ENCODE measurements at regions not wholly inside any gene's neighbourhood (a gene's known extent, or its start where the extent isn't known, plus 50 kb on each side); places are given as distances from the start of the nearest gene placed in this dataset.
A peak's percentile ranks its signal among the peaks of the same experiment; 100 is the strongest.

DNA sequence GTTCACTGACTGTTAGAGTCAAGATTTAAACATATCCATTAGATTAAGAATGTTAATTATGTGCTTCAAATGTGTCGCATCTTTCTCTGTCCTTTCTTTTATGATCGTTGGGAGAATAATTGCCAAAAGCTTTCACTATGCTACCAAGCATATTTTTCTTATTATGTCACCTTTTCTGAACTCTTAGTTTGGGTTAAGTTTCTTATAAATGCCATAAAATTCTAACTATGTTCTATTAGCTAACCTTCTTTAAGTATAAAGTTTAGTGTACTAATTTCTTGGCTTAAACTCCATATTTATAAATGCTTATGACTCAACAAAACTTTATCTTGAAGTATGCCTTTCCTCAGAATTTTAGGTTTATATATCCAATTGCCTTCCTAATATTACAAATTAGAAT, 1759.4 kb downstream of the PCDH9 start:
- TF ChIP-seq GATA3 (IDR thresholded peaks at IDR 0.05; ENCODE audit: low read depth, low read length) (no peak), GATA2 (IDR thresholded peaks at IDR 0.05; ENCODE audit: low read depth, low read length) (no peak)

GRCh38 chr13:65468628-65469027, 1761.5 kb downstream of the PCDH9 start:
- TF ChIP-seq GATA3 (IDR thresholded peaks at IDR 0.05; ENCODE audit: low read depth, low read length) (no peak), GATA2 (IDR thresholded peaks at IDR 0.05; ENCODE audit: low read depth, low read length) (no peak)

- no peak for TF ChIP-seq GATA2 (IDR thresholded peaks at IDR 0.05; ENCODE audit: low read depth, low read length)
- no peak for TF ChIP-seq GATA3 (IDR thresholded peaks at IDR 0.05; ENCODE audit: low read depth, low read length)
Measured at GRCh38 chr13:65461590-65461989, 1768.5 kb downstream of the PCDH9 start.

GRCh38 chr13:65460136-65460535, 1770.0 kb downstream of the PCDH9 start:
- TF ChIP-seq GATA2 (IDR thresholded peaks at IDR 0.05; ENCODE audit: low read depth, low read length) (no peak), GATA3 (IDR thresholded peaks at IDR 0.05; ENCODE audit: low read depth, low read length) (no peak)

DNA sequence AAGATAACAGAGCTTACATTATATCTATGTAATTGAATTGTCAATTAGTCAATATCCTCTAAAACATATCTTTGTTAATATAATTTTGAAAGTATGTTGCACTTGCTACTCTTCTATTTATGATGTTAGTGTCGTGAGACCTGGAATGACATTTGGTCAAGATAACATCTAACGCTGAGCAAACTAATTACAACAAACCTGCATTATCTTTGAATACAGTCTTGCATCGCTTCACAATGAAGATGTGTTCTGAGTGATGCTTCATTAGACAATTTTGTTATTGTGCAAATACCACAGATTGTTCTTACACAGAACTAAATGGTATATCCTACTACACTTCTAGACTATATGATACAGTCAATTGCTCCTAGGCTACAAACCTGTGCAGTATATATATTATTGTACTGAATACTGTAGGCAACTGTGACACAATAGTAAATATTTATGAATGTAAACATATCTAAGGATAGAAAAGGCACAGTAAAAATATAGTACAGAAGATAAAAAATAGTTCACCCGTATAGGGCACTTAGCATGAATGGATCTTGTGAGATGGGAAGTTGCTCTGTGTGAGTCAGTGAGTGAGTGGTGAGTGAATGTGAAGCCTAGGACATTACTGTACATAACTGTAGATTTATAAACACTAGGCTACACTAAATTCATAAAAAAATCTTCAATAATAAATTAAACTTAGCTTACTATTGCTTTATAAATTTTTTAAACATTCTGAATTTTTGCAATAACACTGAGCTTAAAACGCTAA, 1773.8 kb downstream of the PCDH9 start:
- TF ChIP-seq GATA2 (IDR thresholded peaks at IDR 0.05; ENCODE audit: low read depth, low read length): no peak
- peak; percentile 71 for TF ChIP-seq GATA3 (IDR thresholded peaks at IDR 0.05; ENCODE audit: low read depth, low read length)

DNA sequence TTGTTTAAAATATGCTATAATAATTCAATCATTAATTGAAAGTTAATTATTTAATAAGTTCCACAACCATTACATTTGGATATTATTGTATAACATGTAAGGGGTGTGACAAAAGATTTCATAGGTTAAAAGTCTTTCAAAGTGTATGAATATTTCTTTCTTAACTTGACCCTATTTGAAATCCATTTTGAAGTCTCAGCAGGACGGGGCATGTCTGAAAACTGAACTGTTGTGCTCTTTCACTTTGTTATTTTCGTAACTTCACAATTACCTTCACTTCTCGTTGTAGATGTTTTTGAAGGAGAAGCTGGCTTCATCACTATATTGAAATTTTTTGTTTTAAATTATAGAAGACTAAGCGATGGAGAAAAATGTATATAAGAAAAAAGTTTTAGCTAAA, 1775.7 kb downstream of the PCDH9 start:
- TF ChIP-seq GATA2 (IDR thresholded peaks at IDR 0.05; ENCODE audit: low read depth, low read length) (no peak), GATA3 (IDR thresholded peaks at IDR 0.05; ENCODE audit: low read depth, low read length) (no peak)

DNA sequence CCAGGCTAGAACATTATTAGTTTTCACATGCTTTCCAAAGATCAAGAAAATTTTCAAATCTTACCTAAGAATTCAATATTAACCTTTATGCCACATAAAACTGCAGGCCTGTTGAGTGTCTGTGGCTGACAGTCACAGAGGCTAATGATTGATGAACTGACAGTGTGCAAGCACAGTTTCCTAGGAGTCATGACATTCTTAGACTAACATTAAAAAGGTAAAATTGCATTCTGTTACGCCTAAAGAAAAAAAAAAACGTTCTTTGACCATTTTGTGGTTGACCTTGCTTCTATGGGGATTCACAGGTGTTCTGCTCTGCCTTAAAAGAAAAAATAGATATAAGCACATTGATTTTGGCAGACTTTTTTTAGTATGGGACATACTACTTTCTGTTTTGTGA, 1776.2 kb downstream of the PCDH9 start:
- TF ChIP-seq GATA3 (IDR thresholded peaks at IDR 0.05; ENCODE audit: low read depth, low read length) (no peak), GATA2 (IDR thresholded peaks at IDR 0.05; ENCODE audit: low read depth, low read length) (no peak)

DNA sequence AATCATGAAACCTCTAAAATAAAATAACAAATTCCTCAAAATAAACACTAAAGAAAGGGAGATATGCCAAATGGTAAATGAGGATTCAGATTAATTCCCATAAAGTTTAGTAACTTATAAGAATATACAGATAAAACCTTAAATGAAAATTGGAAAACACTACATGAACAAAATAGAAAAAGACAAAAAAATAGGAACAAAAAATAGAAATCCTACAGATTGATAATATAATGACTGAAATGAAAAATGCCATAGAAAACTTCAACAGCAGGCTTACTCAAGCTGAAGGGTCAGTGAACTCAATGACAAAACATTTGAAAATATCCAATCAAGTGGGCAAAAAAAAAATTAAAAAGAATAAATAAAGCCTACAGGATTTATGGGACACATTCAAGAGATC, 1784.8 kb downstream of the PCDH9 start:
- TF ChIP-seq GATA2 (IDR thresholded peaks at IDR 0.05; ENCODE audit: low read depth, low read length): no peak
- TF ChIP-seq GATA3 (IDR thresholded peaks at IDR 0.05; ENCODE audit: low read depth, low read length): no peak

GRCh38 chr13:65435590-65435989, 1794.5 kb downstream of the PCDH9 start:
- no peak for TF ChIP-seq GATA2 (IDR thresholded peaks at IDR 0.05; ENCODE audit: low read depth, low read length)
- no peak for TF ChIP-seq GATA3 (IDR thresholded peaks at IDR 0.05; ENCODE audit: low read depth, low read length)

DNA sequence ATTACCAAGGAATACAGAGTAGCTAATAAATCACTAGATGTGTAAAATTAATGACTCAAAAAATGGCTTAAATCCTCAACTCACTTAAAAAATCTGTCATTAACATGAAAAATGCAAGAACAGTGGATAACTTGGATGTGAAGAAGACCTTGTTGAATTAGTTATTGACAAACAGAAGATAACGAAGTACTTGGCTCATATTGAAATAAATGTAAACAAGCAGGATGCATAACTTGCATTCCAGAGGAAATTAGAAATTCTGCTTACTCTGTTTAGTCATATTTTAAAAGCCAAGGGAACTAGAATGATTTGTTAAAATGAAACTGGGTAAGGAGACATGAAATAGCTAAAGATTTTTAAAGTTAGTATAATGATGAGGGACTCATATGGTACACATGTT, 1812.2 kb downstream of the PCDH9 start:
- TF ChIP-seq GATA2 (IDR thresholded peaks at IDR 0.05; ENCODE audit: low read depth, low read length): no peak
- TF ChIP-seq GATA3 (IDR thresholded peaks at IDR 0.05; ENCODE audit: low read depth, low read length): no peak

GRCh38 chr13:65416784-65417183, 1813.4 kb downstream of the PCDH9 start:
- TF ChIP-seq GATA3 (IDR thresholded peaks at IDR 0.05; ENCODE audit: low read depth, low read length): no peak
- no peak for TF ChIP-seq GATA2 (IDR thresholded peaks at IDR 0.05; ENCODE audit: low read depth, low read length)

- TF ChIP-seq GATA3 (IDR thresholded peaks at IDR 0.05; ENCODE audit: low read depth, low read length): no peak
- TF ChIP-seq GATA2 (IDR thresholded peaks at IDR 0.05; ENCODE audit: low read depth, low read length): no peak
Measured at GRCh38 chr13:65414187-65414586, 1815.9 kb downstream of the PCDH9 start.

DNA sequence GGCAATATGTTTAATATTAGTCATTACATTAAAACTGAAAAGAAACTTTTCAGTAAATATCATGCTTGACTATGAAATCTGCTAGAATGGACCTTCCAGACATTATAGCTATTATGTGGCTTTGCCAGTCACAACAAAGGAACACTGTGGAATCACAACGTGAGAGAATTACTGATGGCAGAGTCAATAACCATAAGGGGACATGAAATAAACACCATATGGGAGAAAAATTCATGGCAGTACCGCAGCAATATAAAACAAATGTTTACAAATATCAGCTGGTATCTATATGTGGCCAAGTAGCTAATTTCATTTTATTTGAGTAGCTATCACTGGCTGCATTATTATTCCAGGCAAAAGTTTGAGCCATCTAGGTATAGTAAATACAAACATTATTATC, 1818.6 kb downstream of the PCDH9 start:
- no peak for TF ChIP-seq GATA2 (IDR thresholded peaks at IDR 0.05; ENCODE audit: low read depth, low read length)
- TF ChIP-seq GATA3 (IDR thresholded peaks at IDR 0.05; ENCODE audit: low read depth, low read length): no peak

GRCh38 chr13:65410791-65411190, 1819.3 kb downstream of the PCDH9 start:
- no peak for TF ChIP-seq GATA3 (IDR thresholded peaks at IDR 0.05; ENCODE audit: low read depth, low read length)
- TF ChIP-seq GATA2 (IDR thresholded peaks at IDR 0.05; ENCODE audit: low read depth, low read length): no peak

DNA sequence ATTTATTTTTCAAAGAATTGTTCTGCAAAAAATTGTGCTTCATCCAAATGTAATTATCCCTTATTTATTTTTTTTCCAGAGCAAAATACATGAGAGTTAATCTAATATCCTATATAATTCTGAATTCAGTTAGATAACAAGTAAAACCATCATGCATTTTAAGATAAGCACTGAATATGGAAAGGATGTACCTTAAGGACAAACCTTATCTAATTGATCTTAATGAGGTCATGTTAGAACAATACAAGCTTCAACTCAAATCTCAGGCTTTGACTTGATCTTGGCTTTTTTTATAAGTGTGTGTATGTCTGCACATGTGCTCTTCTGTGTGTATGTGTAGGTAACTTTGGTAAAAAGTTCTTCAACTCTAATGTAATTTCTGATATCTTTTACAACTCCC, 1828.8 kb downstream of the PCDH9 start:
- peak; percentile 89 for TF ChIP-seq GATA3 (IDR thresholded peaks at IDR 0.05; ENCODE audit: low read depth, low read length)
- peak; percentile 35; the same call in 1 of the 2 replicates for TF ChIP-seq GATA2 (IDR thresholded peaks at IDR 0.05; ENCODE audit: low read depth, low read length)

DNA sequence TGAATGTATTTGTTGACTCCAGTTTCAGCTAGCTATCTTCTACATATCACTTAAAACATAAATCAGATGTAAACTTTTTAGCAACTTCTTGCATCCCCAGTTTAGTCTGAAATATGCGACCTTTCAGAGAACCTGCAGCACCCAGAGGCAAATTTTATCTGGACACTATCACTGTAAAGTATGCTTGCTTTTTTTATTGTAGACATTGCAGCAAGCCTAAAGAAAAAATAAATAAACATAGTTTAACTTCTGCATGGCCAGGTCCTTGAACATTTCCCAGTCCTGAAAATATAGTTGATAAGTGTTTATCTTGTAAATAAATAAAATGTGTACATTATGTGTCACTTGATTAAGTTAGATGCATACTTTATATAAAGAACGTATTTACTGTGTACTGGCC, 1829.4 kb downstream of the PCDH9 start:
- TF ChIP-seq GATA3 (IDR thresholded peaks at IDR 0.05; ENCODE audit: low read depth, low read length) (no peak), GATA2 (IDR thresholded peaks at IDR 0.05; ENCODE audit: low read depth, low read length) (no peak)
